ENCODE measurements at regions not wholly inside any gene's neighbourhood (a gene's known extent, or its start where the extent isn't known, plus 50 kb on each side); places are given as distances from the start of the nearest gene placed in this dataset.
A peak's percentile ranks its signal among the peaks of the same experiment; 100 is the strongest.

DNA sequence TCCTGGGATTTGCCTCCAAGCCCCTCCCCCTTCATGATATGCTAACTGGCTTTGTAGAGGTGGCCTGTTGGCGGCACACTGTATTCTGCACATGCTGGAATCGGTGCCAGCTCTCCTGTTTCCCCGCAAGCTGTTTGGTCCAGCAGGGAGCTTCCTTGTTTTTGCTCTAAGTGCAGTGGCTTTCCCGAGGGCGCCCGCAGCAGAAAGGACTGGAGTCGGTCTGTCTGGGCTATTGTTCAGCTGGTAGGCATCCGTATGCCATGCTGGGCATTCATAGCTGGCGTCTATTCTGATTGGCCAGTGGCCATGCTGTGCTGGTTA, 88.9 kb upstream of the MED13L start:
- FAIRE-seq (no peak), DNase-seq (ENCODE audit: low read depth, low spot score) (peak; percentile 42)
- Histone ChIP-seq H3K9me3 (replicated peaks; ENCODE audit: control insufficient read depth, insufficient read depth, low read length) (no peaks in the 10 kb centered on the region), H3K4me1 (ENCODE audit: control insufficient read depth, extremely low read depth, insufficient read depth, low read length) (no peaks in the 10 kb centered on the region), H3K4me3 (replicated peaks in 1 of 3; ENCODE audit: insufficient read depth in 1 of 3, low read depth in 1 of 3, low read length in 3 of 3) (no peak overlapping the region), H3K79me2 (ENCODE audit: control insufficient read depth, insufficient read depth, low read length) (no peaks in the 10 kb centered on the region), H2AFZ (ENCODE audit: low read depth, low read length) (no peak overlapping the region), H4K20me1 (replicated peaks; ENCODE audit: control insufficient read depth, extremely low read depth, insufficient read depth, low read length) (no peaks in the 10 kb centered on the region), H3K27ac (ENCODE audit: insufficient read depth, low read depth, low read length) (no peak overlapping the region), H3K36me3 (ENCODE audit: control insufficient read depth in 2 of 2, extremely low read depth in 1 of 2, insufficient read depth in 2 of 2, low read length in 2 of 2) (no peaks in the 10 kb centered on the region), H3K4me2 (ENCODE audit: insufficient read depth, low read length) (no peak overlapping the region), H3K27me3 (ENCODE audit: control insufficient read depth in 2 of 2, insufficient read depth in 2 of 2, low read length in 2 of 2) (no peaks in the 10 kb centered on the region), H3K9ac (replicated peaks; ENCODE audit: extremely low read depth, insufficient read depth, low read length) (no peak overlapping the region), H3K9me1 (replicated peaks; ENCODE audit: control insufficient read depth, extremely low read depth, insufficient read depth, low read length) (no peaks in the 10 kb centered on the region)
- no TSS peak for BruUV-seq (replicated peaks)
- ChIA-PET POLR2A (no interaction called here), CTCF (interaction anchor here (0.7 to 1.2 kb wide), 2 partner anchors 27 to 88 kb away, joined by 3 to 5 read pairs; partner anchors contain the start of gene MED13L)
- intact Hi-C loops (cut with micrococcal nuclease) (no loop called here), dilution Hi-C loops (cut with MboI; ENCODE audit: extremely low pct_ligation_motif_present, low sequenced_read_pairs) (no loop called here)
- TF ChIP-seq, protein P1, sequence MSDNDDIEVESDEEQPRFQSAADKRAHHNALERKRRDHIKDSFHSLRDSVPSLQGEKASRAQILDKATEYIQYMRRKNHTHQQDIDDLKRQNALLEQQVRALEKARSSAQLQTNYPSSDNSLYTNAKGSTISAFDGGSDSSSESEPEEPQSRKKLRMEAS (IDR thresholded peaks at IDR 0.05; ENCODE audit: insufficient read depth, insufficient read length), result no peak
- TF ChIP-seq GATA2 (IDR thresholded peaks at IDR 0.05; ENCODE audit: insufficient read depth, insufficient read length, low read depth, low read length) (no peak), POLR2AphosphoS5 (IDR thresholded peaks at IDR 0.05; ENCODE audit: insufficient read depth, low read depth, low read length) (no peak), MYC (IDR thresholded peaks at IDR 0.05; ENCODE audit: low read depth, low read length) (no peak), FOS (IDR thresholded peaks at IDR 0.05; ENCODE audit: borderline replicate concordance, insufficient read depth, low read length) (no peak), EZH2 (IDR thresholded peaks at IDR 0.05; ENCODE audit: borderline replicate concordance, low read depth, low read length, severe bottlenecking) (no peak), JUN (IDR thresholded peaks at IDR 0.05; ENCODE audit: borderline replicate concordance, insufficient read depth, insufficient read length, low read depth) (no peak), POLR2A (IDR thresholded peaks at IDR 0.05; ENCODE audit: low read depth, low read length) (no peak)
- TF ChIP-seq, protein P2, sequence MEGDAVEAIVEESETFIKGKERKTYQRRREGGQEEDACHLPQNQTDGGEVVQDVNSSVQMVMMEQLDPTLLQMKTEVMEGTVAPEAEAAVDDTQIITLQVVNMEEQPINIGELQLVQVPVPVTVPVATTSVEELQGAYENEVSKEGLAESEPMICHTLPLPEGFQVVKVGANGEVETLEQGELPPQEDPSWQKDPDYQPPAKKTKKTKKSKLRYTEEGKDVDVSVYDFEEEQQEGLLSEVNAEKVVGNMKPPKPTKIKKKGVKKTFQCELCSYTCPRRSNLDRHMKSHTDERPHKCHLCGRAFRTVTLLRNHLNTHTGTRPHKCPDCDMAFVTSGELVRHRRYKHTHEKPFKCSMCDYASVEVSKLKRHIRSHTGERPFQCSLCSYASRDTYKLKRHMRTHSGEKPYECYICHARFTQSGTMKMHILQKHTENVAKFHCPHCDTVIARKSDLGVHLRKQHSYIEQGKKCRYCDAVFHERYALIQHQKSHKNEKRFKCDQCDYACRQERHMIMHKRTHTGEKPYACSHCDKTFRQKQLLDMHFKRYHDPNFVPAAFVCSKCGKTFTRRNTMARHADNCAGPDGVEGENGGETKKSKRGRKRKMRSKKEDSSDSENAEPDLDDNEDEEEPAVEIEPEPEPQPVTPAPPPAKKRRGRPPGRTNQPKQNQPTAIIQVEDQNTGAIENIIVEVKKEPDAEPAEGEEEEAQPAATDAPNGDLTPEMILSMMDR (IDR thresholded peaks at IDR 0.05; ENCODE audit: extremely low read depth in 1 of 2, insufficient read depth in 1 of 2, low read depth in 1 of 2, low read length in 2 of 2), result no peak
